ENCODE measurements at regions not wholly inside any gene's neighbourhood (a gene's known extent, or its start where the extent isn't known, plus 50 kb on each side); places are given as distances from the start of the nearest gene placed in this dataset.
"Not testable (repeated sequence)": the region's sequence is repeated elsewhere in the genome, so short reads cannot be mapped to it uniquely, and the experiment has no call there.

DNA sequence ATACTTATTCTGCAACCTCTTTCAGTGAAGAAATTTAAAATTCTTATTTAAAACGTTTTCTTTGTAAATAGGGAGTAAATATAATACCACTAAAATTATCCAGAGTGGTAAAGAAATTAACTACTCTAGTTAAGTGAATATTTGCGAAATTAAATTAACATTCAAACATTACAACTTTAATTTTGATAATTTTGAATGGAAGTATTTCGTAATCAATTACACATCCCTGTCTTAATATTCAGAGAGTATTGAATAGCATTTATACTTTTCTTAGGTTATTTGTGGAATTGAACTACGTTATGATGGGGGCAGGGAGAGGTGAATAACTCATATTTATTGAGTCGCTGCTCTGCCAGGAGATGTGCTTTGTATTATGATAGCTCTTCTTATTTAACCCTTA is 96.3 kb upstream of the KIF26B start:
- H3K4me3 Mint-ChIP-seq = no peak overlapping the region
- ATAC-seq (ENCODE audit: poor library complexity) = no peak
- TF ChIP-seq, protein P1, sequence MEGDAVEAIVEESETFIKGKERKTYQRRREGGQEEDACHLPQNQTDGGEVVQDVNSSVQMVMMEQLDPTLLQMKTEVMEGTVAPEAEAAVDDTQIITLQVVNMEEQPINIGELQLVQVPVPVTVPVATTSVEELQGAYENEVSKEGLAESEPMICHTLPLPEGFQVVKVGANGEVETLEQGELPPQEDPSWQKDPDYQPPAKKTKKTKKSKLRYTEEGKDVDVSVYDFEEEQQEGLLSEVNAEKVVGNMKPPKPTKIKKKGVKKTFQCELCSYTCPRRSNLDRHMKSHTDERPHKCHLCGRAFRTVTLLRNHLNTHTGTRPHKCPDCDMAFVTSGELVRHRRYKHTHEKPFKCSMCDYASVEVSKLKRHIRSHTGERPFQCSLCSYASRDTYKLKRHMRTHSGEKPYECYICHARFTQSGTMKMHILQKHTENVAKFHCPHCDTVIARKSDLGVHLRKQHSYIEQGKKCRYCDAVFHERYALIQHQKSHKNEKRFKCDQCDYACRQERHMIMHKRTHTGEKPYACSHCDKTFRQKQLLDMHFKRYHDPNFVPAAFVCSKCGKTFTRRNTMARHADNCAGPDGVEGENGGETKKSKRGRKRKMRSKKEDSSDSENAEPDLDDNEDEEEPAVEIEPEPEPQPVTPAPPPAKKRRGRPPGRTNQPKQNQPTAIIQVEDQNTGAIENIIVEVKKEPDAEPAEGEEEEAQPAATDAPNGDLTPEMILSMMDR (IDR thresholded peaks at IDR 0.05) = no peak
- H3K36me3 ChIP-seq (ENCODE audit: insufficient read depth, low read length) = no peaks in the 10 kb centered on the region
- no peak overlapping the region for H3K4me3 ChIP-seq (ENCODE audit: low read length)
- ChIA-PET POLR2A (no interaction called here), CTCF (interaction anchor here (0.6 kb wide), 1 partner anchor 23 kb away, joined by 3 read pairs; no protein-coding TSS in a partner anchor)
- H3K9me3 ChIP-seq (ENCODE audit: control insufficient read depth in 1 of 2, insufficient read depth in 1 of 2, low read length in 2 of 2) = no peaks in the 10 kb centered on the region
- H3K27ac ChIP-seq (ENCODE audit: low read depth in 1 of 2, low read length in 2 of 2) = no peak overlapping the region
- H3K27me3 ChIP-seq (ENCODE audit: control insufficient read depth in 1 of 2, insufficient read depth in 2 of 2, low read length in 2 of 2) = no peaks in the 10 kb centered on the region
- DNase-seq = no peak
- H3K27me3 Mint-ChIP-seq = no peaks in the 10 kb centered on the region
- no peak overlapping the region for H3K27ac Mint-ChIP-seq
- H3K4me1 ChIP-seq (ENCODE audit: insufficient read depth, low read length) = no peaks in the 10 kb centered on the region
- H3K4me1 Mint-ChIP-seq (ENCODE audit: low read depth) = no peaks in the 10 kb centered on the region
- H3K9me3 Mint-ChIP-seq = no peaks in the 10 kb centered on the region
- no peaks in the 10 kb centered on the region for H3K36me3 Mint-ChIP-seq (ENCODE audit: low read depth)
- intact Hi-C loops (cut with DNase I, micrococcal nuclease) = no loop called here

DNA sequence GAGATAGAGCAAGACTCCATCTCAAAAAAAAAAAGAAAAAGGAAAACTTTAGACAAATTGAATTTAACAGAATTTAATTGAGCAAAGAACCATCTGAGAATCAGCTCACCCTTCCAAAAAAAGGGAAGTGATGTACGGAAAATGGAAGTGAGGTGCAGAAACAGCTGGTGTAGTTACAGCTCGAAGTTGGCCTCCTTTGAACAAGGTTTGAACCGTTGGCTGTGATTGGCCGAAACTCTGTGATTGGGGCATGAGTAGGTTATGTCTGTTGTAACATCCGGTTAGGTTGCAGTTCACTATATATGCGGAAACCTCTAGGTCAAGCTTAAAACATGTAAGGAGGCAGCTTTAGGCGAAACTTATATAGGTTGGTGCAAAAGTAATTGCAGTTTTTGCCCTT is 97.9 kb upstream of the KIF26B start:
- Mint-ChIP-seq H3K36me3 (ENCODE audit: low read depth) (no peaks in the 10 kb centered on the region), H3K4me1 (ENCODE audit: low read depth) (peaks cover 4% of the 10 kb centered on the region), H3K27ac (no peak overlapping the region), H3K27me3 (no peaks in the 10 kb centered on the region), H3K4me3 (no peak overlapping the region), H3K9me3 (no peaks in the 10 kb centered on the region)
- Histone ChIP-seq H3K36me3 (ENCODE audit: insufficient read depth, low read length) (no peaks in the 10 kb centered on the region), H3K9me3 (ENCODE audit: control insufficient read depth in 1 of 2, insufficient read depth in 1 of 2, low read length in 2 of 2) (no peaks in the 10 kb centered on the region), H3K27ac (ENCODE audit: low read depth in 1 of 2, low read length in 2 of 2) (no peak overlapping the region), H3K27me3 (ENCODE audit: control insufficient read depth in 1 of 2, insufficient read depth in 2 of 2, low read length in 2 of 2) (no peaks in the 10 kb centered on the region), H3K4me1 (ENCODE audit: insufficient read depth, low read length) (peaks cover 6% of the 10 kb centered on the region), H3K4me3 (ENCODE audit: low read length) (no peak overlapping the region)
- intact Hi-C loops (cut with DNase I, micrococcal nuclease) = no loop called here
- ATAC-seq (ENCODE audit: poor library complexity) = no peak
- DNase-seq = peak in 3 of 14 experiments; percentile 21 to 59 (median 51)
- TF ChIP-seq, protein P1 (IDR thresholded peaks at IDR 0.05) = no peak
- POLR2A ChIA-PET = no interaction called here
- CTCF ChIA-PET = no interaction called here

DNA sequence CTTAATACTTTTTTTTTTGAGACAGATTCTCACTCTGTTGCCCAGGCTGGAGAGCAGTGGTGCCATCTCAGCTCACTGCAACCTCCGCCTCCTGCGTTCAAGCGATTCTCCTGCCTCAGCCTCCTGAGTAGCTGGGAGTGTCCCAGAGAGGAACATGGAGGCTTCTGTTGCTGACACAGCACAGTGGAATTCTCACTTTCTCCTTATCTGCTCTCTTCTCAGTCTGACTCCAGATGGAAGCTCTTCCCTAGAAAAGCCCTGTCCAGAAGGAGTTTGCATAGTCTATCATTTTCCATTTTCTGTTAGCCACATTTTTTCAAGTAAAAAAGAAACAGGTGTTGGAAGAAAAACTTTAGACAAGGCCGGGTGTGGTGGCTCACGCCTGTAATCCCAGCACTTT is 98.5 kb upstream of the KIF26B start:
- H3K4me3 ChIP-seq (ENCODE audit: low read length); H3K4me3 Mint-ChIP-seq; H3K9me3 ChIP-seq (ENCODE audit: control insufficient read depth in 1 of 2, insufficient read depth in 1 of 2, low read length in 2 of 2); intact Hi-C loops (cut with DNase I, micrococcal nuclease); H3K36me3 ChIP-seq (ENCODE audit: insufficient read depth, low read length); H3K27me3 ChIP-seq (ENCODE audit: control insufficient read depth in 1 of 2, insufficient read depth in 2 of 2, low read length in 2 of 2); H3K9me3 Mint-ChIP-seq; H3K4me1 ChIP-seq (ENCODE audit: insufficient read depth, low read length); H3K27ac Mint-ChIP-seq; H3K27me3 Mint-ChIP-seq; CTCF ChIA-PET; H3K4me1 Mint-ChIP-seq (ENCODE audit: low read depth); DNase-seq; ATAC-seq (ENCODE audit: poor library complexity); POLR2A ChIA-PET; H3K27ac ChIP-seq (ENCODE audit: low read depth in 1 of 2, low read length in 2 of 2); H3K36me3 Mint-ChIP-seq (ENCODE audit: low read depth): not testable (repeated sequence)

DNA sequence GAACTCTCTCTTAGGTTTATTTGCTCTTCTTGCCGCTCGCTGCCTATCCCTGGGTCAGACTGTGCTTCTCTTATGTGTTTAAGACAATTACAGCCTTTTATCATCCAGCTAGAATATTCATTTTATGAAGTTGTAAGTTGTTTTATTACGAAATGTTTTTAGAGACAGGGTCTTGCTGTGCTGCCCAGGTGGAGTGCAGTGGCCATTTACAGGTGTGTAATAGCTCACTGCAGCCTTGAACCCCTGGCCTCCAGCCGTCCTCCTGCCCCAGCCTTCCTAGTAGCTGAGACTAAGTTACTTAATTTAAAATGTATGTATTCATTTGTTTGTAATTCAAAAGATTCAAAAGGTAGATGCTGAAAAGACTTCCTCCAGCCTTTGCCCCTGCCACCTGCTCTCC is 99.0 kb upstream of the KIF26B start:
- no peaks in the 10 kb centered on the region for H3K9me3 Mint-ChIP-seq
- Histone ChIP-seq H3K27ac (ENCODE audit: low read depth in 1 of 2, low read length in 2 of 2) (no peak overlapping the region), H3K27me3 (ENCODE audit: control insufficient read depth in 1 of 2, insufficient read depth in 2 of 2, low read length in 2 of 2) (no peaks in the 10 kb centered on the region), H3K9me3 (ENCODE audit: control insufficient read depth in 1 of 2, insufficient read depth in 1 of 2, low read length in 2 of 2) (no peaks in the 10 kb centered on the region), H3K4me1 (ENCODE audit: insufficient read depth, low read length) (peaks cover 8% of the 10 kb centered on the region), H3K4me3 (ENCODE audit: low read length) (no peak overlapping the region), H3K36me3 (ENCODE audit: insufficient read depth, low read length) (no peaks in the 10 kb centered on the region)
- H3K36me3 Mint-ChIP-seq (ENCODE audit: low read depth) = no peaks in the 10 kb centered on the region
- no peak overlapping the region for H3K27ac Mint-ChIP-seq
- H3K27me3 Mint-ChIP-seq = no peaks in the 10 kb centered on the region
- H3K4me1 Mint-ChIP-seq (ENCODE audit: low read depth) = peaks cover 11% of the 10 kb centered on the region
- no peak for DNase-seq
- TF ChIP-seq, protein P1 (IDR thresholded peaks at IDR 0.05) = no peak
- POLR2A ChIA-PET = no interaction called here
- CTCF ChIA-PET = no interaction called here
- intact Hi-C loops (cut with DNase I, micrococcal nuclease) = no loop called here
- ATAC-seq (ENCODE audit: poor library complexity) = no peak
- H3K4me3 Mint-ChIP-seq = no peak overlapping the region
